Activated effector memory CD4-positive, alpha-beta T cell treated with anti-CD3 and anti-CD28 coated beads, Interleukin-2, amount 50 U/mL, for 16 hours (primary cell): ENCODE measurements at regions not wholly inside any gene's neighbourhood (a gene's known extent, or its start where the extent isn't known, plus 50 kb on each side); places are given as distances from the start of the nearest gene placed in this dataset.

Experiments used
- DNase-seq: peaks from one replicate; pipeline ENCODE4 v3.0.0-alpha.2; 2020

DNA sequence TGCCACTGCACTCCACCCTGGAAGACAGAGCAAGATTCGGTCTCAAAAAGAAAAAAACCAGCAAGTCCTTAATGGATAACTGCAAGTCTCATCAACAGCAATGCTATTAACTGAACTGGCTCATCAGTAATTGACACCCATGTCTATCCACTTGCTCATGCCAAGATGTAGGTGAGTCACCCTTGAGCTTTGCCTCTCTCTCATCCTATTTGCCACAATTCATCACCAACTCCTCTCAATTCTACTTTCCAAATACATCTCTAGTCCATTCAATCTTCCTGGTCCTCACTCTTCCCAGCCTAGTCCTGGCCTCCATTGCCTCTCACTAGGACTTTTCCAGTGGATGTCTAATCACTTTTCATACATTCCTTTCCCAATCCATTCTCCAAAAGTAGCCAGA, 103.7 kb upstream of the PRMT6 start:
- DNase-seq = no peak

DNA sequence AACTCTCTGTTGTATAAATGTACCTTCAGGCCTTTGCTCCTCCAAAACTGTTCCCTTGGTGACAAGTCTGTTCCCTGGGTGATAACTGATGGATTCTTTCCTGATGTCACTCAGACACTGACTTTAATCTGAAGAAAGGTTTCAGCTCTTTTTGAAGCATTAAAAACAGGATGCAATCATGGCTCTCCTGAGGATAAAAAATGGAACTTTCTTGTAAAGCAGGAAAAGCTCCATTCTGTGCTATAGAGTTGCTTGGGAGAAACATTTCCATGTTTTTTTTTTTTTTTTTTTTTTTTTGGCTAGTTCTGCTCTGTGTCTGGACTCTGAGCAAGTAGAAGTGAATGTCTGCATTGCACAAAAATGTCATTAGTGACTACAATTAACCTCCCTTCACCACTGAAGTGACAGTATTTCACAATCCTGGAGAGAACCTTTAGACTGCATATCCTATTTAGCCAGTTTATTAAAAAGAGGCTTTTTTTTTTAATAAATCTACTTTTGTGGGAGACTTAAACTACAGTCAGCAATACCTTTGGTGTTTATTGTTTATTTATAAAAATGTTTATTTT, 101.7 kb upstream of the PRMT6 start:
- no peak for DNase-seq

DNA sequence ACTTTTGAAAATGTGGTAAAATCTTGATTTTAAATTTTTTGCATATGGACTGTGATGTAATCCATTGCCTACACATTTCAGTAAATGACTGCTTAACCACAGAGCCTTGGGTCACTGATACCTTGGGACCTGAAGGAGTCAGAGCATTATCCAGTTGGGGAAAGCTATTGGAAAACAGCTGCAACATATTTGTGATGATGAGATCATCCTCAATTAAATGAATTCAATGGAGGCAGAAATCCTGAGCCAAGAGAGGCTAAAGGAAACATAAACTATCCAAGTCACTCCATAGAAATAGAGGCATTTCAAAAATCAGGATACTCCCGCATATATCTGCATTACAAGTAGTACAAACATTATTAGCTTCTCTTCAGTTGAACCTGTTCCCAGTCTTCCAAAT, 99.8 kb upstream of the PRMT6 start:
- no peak for DNase-seq

DNA sequence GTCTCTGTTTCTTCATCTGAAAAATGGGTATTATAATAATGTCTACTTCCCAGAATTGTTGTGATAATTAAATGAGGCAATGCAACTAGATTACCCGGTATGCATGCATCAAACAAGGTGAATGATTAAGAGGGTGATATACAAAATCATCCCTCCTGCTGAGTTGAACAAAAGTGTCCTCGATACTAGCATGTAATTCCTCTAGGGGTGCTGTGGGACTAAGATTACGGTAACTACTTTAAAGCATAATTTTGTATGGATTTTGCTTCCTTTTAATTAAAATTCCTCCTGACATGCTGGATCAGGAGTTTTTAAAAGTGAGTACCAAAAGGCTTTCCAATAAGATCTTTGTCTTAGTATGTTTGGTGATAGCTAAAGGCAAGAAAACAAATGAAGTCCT, 98.7 kb upstream of the PRMT6 start:
- DNase-seq = no peak

DNA sequence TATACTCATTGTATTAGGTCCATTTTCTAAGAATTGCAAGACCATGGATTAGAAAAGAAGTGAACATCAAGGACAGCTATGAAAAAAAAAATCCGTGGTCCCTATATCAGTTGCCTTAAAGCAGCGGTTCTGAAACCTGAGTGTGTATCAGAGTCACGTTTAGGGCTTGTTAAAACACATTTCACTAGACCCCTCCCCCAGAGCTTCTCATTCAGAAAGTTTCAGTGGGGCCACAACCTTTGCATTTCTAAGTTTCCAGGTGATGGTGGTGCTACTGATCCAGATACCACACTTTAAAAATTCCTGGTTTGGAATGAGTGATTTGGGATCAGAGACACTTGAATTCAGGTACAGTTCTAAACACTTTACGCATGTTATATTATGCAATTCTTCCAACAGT, 96.1 kb upstream of the PRMT6 start:
- DNase-seq = no peak

DNA sequence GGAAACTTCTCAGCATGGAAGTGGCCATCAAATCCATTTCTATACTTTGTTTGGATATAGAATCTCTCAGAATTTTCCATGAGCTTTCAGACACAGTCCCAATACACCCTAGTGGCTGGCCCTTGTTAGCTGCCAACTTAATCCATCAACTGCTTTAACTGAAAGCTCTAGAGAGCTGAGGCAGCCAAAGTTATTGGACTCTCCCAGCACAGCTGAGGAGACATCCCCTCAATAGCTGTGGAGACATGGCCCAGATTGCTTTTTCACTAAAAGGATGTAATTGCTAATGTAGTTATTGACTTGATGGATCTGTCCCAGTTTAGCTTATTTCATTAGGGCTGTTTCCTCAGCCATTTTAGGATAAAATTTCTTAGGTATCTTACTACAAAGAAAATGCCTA, 94.8 kb upstream of the PRMT6 start:
- no peak for DNase-seq

DNA sequence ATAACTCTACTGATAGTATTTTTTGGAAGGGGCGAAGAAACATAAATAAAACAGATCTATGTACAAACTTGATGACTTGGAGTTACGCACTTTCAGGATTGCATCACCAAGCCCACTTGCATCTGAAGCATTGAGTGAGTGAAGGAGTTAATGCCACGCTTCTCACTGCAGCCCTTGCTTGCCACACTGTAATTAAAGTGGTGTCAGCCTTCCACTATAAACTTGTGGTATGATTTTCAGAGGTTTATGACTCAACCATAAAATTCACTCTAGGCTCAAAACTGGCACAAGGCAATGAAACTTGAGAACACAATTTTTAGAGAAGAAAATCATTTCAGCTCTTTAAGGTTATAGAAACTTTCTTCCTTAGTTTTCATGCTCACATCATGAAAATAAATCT, 93.9 kb upstream of the PRMT6 start:
- DNase-seq = no peak

DNA sequence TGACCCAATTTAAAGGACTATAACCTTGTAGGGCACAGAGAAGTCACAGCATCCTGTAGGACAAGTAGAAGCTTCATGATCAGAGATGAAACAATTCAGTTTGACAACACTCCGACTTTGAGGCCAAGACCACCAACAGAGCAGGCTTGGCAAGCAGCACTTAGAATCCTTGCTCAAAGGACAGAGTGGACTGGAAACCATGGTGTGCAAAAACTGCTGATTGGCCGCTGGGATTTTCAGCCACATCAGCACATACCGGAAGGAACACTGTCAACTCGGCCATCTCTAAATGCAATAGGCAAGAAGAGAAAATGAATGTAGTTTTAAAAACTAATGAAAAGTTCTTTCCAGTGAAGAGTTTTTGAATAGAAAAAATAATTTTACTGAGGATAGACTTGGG, 92.0 kb upstream of the PRMT6 start:
- no peak for DNase-seq

DNA sequence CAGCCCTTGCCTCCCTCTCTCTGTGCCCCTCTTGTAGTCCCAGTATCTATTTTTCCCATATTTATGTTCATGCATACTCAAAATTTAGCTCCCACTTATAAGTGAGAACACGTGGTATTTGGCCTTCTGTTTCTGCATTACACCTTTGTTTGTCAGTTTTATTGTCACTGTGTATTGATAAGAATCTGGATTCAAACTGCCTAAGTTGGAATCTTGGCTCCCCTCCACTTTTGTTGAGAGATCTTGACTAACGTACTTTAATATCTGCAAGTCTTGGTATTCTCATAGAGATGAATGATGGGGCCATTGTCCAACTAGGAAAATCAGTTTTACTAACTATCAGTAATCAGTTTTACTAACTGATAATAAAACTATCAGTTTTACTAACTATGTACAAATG, 87.8 kb upstream of the PRMT6 start:
- no peak for DNase-seq

DNA sequence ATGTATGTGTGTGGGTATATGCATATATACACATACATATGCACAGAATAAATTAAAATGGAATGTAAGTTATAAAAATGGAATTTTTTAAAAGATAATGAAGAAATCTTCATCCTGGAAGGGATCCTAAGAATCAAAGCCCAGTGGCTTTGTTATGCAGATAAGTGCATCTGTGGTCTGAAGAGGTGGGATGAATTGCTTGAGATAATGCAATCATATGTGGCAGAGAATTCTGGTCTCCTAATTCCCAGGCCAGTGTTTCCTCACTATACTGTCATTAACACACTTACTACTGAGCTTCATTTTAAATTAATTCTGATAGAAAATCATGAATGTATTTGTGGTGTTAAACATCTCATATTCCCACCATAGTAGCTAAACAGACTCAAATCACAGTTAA, 86.7 kb upstream of the PRMT6 start:
- no peak for DNase-seq

DNA sequence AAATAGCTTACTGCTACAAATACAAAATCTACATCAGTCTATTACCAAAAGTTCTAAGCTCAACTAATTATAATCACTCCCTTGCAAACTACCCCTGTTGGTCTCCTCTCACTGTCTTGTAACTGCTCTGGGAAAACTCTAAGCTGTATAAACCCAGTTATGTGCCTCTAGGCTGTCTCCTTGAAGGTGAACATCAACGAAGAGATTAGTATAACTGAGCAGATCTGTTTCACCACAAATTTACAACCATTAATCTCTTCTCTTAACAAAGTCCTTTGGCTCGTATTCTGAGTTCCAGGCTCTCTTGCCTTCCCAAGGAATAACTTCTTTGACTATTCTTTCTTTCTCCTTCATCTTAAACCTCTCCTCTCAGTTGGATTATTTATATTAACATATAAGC, 84.4 kb upstream of the PRMT6 start:
- DNase-seq = no peak

DNA sequence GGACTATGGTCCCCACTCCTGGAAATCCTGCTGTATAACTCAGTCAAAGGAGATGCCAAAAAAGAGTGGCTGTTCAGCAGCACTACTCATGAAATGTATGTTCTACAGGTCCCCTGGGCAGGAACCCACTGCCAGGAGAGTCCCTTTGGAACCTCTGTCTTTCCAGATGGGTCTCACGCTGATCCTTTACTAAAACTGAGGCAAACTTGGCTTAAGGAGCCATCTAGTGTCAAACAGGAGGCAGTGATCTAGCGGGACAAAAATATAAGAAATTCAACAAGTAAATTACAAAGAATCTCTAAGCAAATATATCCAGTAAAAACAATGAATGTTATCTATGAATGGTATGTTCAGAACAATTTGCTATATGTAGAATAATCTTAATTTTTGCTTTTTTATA, 80.5 kb upstream of the PRMT6 start:
- DNase-seq = no peak

DNA sequence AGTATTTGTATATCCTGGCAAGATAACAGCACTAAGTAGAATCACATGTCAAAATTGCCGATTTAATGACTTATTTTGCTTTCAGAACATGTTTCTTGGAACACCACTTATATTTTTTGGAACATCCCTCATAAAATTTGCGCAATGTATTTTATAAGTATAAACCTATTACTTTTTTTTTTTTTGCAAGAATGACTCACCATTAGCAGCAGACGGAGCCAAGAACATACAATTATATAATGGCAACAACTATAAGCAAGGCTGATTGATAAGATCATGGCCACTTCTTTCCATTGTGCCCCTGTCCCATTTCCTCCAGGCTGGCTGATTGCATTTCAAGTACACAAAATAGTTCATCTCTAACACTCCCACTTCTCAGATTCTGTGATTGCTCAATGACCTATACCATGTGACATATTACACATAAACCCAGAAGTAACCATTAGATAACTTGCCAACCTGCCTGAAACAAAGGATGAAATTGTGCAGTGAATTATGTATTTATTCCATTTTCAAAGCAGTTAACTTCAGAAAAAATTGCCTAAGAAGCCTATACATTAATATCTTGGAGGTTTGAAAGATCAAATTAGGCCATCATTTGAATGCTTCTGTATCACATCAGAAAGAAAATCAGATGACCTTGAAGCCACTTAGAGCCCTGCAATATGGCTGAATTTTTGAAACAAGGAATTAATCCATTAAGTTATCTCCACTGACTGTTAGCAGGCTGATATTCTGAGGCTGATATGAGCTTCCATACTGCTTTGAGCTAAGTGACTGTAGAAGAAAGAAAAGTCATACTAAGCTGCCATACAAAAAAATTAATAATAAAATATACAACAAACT, 77.8 kb upstream of the PRMT6 start:
- DNase-seq = no peak

DNA sequence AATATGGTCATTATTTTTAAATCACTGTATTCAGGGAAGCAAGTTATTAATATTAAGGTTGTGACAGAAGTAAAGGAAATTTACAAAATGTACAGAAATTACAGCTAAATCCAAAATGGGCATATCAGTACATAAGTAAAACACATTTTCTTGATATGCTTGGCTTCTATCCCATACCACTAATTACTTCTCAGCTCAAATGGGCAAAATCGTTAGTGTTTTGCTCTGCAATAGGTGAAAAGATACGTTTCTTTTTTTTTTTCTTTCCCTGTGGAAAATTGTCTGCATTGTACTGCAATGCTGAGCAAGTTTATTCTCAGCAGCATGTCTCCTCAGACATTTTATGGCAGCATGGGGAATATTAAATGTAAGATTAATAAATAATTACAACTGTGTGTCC, 77.1 kb upstream of the PRMT6 start:
- no peak for DNase-seq

DNA sequence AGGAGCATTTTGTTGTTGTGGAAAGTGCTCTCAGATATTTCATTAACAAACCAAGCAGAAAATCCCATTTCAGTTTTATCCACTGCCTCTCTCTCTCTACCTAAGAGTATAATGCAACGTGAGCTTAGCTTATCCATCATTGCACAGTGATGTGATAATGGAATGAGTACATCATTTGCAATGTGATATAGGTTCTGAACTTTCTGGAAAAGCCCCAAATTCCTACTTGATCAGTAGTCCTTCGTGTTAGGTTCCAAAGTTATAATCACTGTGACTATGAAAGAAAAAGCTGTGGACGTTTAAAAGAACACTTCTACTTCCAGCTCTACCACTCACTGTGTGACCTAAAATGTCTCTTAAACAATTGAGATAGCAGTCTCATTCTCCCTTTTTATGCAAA, 76.4 kb upstream of the PRMT6 start:
- no peak for DNase-seq

DNA sequence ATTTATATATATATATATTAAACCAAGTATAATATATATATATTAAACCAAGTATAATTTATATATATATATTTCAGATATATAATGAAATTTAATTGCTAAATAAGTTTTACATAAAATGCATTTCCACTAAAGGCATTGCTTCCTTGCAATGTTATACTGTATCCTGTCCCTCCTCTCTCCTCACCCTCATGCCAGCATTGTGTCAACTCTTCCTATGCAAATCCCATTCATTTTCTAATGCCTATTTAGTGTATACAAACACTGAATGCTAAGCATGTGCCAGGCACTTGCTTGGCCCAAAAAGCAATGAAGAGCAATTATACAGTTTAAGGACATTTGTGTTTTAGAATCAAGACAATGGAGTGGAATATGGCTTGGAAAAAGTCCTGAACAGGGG, 71.7 kb upstream of the PRMT6 start:
- no peak for DNase-seq

DNA sequence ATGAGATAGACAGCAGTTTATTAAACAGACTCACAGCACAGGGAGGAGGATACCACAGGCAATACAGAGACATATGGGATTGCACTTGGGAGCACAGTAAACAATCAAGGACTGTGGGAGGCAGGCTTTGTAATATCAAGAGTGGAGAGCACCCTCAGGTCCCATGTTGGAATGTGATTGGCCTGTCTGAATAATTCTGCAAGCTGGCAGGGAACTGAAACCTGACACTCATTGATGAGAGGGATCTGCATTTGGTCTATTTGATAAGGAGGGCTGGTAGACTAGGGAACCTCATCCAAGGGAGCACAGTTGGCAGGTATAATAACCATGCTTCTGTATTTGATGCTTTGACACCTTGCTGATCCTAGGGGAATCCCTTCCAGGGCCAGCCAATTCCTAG, 69.9 kb upstream of the PRMT6 start:
- no peak for DNase-seq

DNA sequence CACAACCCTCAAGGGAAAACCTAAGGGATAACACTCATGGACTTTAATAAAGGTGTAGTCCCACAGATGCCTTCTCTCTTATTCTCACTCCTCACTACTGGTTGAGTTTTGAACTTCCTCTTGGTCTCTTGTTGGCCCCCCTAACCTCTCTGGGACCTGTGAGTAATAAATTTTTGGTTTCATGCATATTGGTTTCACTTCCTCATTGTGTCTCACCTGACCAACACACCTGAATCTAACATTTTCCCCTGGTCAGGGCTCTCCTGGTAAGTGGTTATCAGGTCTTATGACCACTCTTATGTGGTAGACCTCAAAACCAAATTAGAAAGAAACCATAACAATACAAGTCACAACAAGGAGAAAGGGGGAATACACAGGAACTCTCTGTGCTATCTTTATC, 60.5 kb upstream of the PRMT6 start:
- DNase-seq = no peak

DNA sequence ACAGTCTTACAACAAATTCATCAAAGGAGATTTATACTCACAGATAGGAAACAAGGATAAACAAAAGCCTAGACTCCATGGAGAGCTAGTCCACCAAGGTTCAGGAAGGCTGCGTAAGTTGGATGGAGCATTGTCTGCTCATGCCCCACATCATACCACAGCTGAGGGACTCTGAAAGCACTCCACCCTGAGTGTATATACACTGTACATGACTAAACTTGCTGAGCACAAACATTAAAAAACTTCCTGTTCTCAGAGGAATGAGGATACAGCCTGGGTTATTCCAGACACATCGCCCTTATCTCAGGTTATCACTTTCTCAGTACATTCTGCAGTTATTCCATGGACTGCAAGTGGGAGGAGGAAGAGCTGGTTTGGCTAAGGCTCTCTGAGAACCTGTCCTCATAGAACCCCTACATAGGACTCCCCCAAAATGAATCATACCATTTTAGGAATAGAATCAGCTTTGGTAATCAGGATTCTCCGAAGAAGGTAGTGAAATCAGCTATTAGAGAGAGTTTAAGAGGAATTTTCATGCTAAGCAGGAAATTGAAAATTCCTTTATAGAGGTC, 58.0 kb upstream of the PRMT6 start:
- DNase-seq = no peak

DNA sequence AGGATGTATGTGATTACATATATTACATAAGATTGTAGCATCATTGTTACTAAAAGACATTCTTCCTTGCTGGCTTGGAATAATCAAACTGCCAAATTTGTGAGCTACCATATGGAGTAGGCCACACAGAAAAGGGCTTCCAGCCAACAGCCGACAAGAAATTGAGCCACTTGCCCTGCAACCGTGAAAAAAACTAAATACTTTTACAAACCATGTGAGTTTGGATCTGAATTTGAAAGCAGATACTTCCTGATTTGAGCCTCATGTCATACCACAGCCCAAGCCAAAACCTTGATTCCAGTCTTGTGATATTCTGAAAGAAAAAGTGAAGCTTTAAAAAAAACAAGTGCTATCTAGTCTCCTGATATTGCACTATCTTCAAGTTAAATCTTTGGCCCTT, 55.6 kb upstream of the PRMT6 start:
- no peak for DNase-seq

DNA sequence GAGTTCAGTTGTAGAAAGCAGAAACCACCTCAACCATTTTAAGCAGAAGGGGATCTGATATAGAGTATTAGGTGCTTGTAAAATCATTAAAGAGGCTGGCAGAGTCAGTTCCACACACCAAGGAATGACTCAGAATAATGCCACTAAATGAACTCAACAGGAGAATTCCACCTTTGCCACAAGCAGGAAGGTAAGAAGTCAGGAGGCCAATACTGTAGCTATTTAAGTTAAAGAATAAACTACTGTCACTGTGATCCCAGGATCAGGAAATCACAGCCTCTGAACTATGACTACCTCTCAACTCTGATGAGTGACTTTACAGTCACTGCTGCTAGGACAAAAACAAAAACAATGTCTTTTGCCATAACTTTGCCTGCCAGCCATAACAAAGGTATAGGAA, 52.5 kb upstream of the PRMT6 start:
- DNase-seq = no peak

DNA sequence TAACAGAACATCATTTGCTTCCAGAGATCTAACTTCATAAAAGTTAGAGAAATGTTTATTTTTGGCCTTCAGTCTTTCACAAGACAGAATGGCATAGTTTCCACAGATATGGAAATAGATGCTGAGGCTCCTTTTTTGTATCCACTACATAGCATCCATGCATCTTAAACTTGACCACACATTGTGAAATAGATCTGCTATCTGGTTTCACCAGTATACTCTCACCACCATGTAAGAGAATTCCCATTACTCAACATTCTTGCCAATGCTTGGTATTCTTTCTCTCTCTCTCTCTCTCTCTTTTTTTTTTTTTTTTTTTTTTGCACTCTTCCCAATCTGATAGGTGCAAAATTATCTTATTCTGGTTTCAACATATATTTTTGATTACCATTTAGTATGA, 52.1 kb upstream of the PRMT6 start:
- DNase-seq = no peak
